ENCODE measurements at regions not wholly inside any gene's neighbourhood (a gene's known extent, or its start where the extent isn't known, plus 50 kb on each side); places are given as distances from the start of the nearest gene placed in this dataset.

DNA sequence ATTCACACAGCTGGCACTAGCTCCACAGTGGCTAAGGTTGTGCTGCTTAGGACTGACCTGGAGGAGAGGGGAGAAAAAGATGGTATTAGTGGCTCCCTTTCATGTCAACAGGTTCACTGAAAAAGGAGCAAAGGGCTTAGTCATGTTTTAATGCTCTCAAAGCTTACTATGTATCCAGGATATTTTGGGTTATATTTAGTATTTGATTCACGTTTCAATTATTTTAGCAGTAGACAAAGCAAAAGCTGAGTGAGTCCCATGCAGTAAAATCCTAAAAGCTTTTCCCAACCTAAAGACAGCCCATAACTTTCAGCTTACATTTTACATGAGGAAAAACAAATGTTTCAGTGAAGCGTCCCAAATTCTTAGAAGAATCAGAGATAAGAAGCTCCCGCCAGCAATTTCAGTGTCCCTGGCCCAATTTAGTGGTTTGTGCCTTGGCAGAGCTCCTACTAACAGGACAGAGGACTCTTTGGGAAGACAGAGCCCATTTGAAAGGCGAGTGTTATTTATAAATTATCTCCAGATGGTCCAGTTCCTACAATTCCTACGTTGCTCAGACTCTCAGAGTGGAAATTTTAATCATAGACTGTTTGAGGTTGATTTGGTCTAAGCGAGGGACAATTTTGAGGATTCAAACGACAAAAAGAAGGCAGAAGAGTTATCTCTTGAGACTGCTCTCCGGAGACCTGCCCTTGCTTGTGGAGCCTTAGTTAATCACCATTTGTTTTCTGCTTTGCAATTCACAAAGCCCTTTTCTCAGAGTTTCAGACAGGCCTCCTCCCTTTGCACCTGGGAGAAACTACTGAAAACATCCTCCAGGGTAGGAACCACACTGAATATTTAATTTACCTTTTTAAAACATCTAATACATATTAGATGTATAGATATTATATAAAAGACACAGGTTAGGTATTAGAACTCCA, 225.0 kb upstream of the ANKRD55 start:
- no peak overlapping the region for H3K27ac ChIP-seq

GRCh38 chr5:56456002-56456401, 222.9 kb upstream of the ANKRD55 start:
- Histone ChIP-seq H3K4me3 (no peak overlapping the region), H3K27ac (no peak overlapping the region), H3K27me3 (no peaks in the 10 kb centered on the region), H3K9me3 (no peaks in the 10 kb centered on the region), H3K4me1 (no peaks in the 10 kb centered on the region), H3K36me3 (no peaks in the 10 kb centered on the region)
- TF ChIP-seq CTCF (IDR thresholded peaks at IDR 0.05) (no peak), POLR2A (IDR thresholded peaks at IDR 0.05) (no peak)
- 71% methylated on average over 2 of the region's 4 CpGs for WGBS (ENCODE audit: insufficient coverage, low coverage, low lambda C conversion rate, missing lambda C conversion rate)
- DNase-seq (no peak), ATAC-seq (no peak)
- intact Hi-C loops (cut with DNase I), result no loop called here

More for the DNA sequence above, 225.0 kb upstream of the ANKRD55 start:
- no peaks in the 10 kb centered on the region for H3K27me3 ChIP-seq
- 46% methylated on average over 7 of the region's 8 CpGs for WGBS (ENCODE audit: insufficient coverage, low coverage, low lambda C conversion rate, missing lambda C conversion rate)
- TF ChIP-seq CTCF (IDR thresholded peaks at IDR 0.05) (no peak), POLR2A (IDR thresholded peaks at IDR 0.05) (no peak)
- H3K4me3 ChIP-seq, result no peak overlapping the region
- intact Hi-C loops (cut with DNase I), result no loop called here
- no peak for DNase-seq
- no peaks in the 10 kb centered on the region for H3K9me3 ChIP-seq
- no peaks in the 10 kb centered on the region for H3K36me3 ChIP-seq
- no peaks in the 10 kb centered on the region for H3K4me1 ChIP-seq
- ATAC-seq, result no peak

DNA sequence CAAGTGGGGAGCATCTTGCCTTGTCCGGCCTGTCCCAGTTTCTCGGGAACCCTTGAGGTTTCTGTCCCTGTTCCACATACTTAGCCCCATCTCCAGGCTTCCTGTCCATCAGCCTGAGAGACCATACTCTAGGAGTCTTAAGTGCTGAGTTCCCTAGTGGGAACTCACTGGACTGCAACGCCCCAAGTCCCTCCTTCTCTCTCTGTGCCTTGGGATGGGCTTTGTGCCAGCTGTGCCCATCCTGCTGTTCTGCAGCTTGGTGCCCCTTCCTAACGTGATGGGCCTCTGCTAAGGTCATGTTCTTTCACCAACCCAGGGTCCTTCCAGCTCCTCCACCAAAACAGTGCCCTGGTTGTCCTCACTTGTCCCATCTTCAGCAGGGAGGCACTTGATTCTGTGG, 222.3 kb upstream of the ANKRD55 start:
- no peak overlapping the region for H3K27ac ChIP-seq
- no peaks in the 10 kb centered on the region for H3K4me1 ChIP-seq
- WGBS (ENCODE audit: insufficient coverage, low coverage, low lambda C conversion rate, missing lambda C conversion rate), result 93% methylated on average over 3 of the region's 4 CpGs
- H3K27me3 ChIP-seq, result no peaks in the 10 kb centered on the region
- no peaks in the 10 kb centered on the region for H3K9me3 ChIP-seq
- no peak for DNase-seq
- TF ChIP-seq POLR2A (IDR thresholded peaks at IDR 0.05) (no peak), CTCF (IDR thresholded peaks at IDR 0.05) (no peak)
- no peak overlapping the region for H3K4me3 ChIP-seq
- intact Hi-C loops (cut with DNase I), result no loop called here
- H3K36me3 ChIP-seq, result no peaks in the 10 kb centered on the region
- no peak for ATAC-seq

DNA sequence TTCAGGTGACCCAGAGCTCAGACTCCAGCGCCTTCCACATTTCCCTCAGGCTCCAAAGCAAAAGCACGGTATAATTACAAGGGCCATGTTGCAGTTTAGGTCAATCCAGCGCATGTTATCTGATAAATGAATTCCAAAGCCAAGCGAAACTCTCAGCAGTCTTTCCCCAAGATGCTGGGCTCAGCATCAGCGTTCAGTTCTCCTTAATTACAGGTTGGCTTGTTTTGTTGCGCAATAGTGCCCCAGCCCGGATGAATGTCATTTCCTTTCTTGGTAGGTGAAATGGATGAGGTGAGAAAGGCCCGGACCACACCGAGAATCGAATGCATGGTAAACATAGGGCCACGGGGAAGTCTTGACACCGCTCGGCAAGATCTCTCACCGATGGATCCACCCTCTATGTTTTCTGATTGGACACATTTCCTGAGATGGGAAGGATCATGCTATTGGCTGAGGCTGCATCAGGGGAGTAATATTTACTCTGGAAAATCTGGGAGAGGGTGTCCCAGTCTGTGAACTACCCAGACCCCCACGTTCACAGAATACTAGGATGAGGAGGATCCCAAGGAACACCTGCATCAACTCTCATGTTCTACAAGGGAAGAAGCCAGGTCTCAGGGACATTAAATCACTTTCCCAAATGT, 221.2 kb upstream of the ANKRD55 start:
- intact Hi-C loops (cut with DNase I), result no loop called here
- Histone ChIP-seq H3K4me3 (no peak overlapping the region), H3K9me3 (no peaks in the 10 kb centered on the region), H3K4me1 (no peaks in the 10 kb centered on the region), H3K27me3 (no peaks in the 10 kb centered on the region), H3K36me3 (no peaks in the 10 kb centered on the region), H3K27ac (no peak overlapping the region)
- DNase-seq (no peak), ATAC-seq (no peak)
- TF ChIP-seq CTCF (IDR thresholded peaks at IDR 0.05) (no peak), POLR2A (IDR thresholded peaks at IDR 0.05) (no peak)
- 85% methylated on average over 13 of the region's 15 CpGs for WGBS (ENCODE audit: insufficient coverage, low coverage, low lambda C conversion rate, missing lambda C conversion rate)

Data from right lobe of liver (tissue), 6 donors.